PC-3 (cell line): ENCODE measurements at regions not wholly inside any gene's neighbourhood (a gene's known extent, or its start where the extent isn't known, plus 50 kb on each side); places are given as distances from the start of the nearest gene placed in this dataset.

Source experiments
- ATAC-seq: fragments of 200-7000 bp; cut with Tn5 transposase; 2 replicates; pipeline ENCODE4 v1.9.1; 2020; ENCODE audit warnings: mild to moderate bottlenecking, moderate library complexity
- BruUV-seq: library from RNA; stranded (reverse); fragments of 400-500 nt; replicated peaks from 2 replicates; lab custom pipeline; 2021; lab: Mats Ljungman, UMichigan
- CTCF ChIA-PET: fragments of 300-600 bp; sonication (Branson Sonifier 250); formaldehyde crosslinking; loops from one replicate; lab custom pipeline; 2022; ENCODE audit warnings: antibody characterized with exemption; lab: Charles Lee
- POLR2A ChIA-PET: fragments of 300-600 bp; sonication (Branson Sonifier 250); formaldehyde crosslinking; loops from one replicate; lab custom pipeline; 2022; ENCODE audit warnings: antibody characterized with exemption; ENCODE audit not compliant: unreplicated experiment; lab: Charles Lee
- DNase-seq: peaks from one replicate; pipeline ENCODE4 v3.0.0-alpha.2; 2015
- H2AFZ ChIP-seq: fragments of 300-600 bp; sonication (generic); 2 replicates; pipeline ENCODE4 v1.6.0; 2016; ENCODE audit warnings: antibody characterized with exemption, low read length
- H3F3A ChIP-seq: fragments of 300-600 bp; sonication (generic); one replicate; pipeline ENCODE4 v1.6.0; 2017; ENCODE audit warnings: antibody characterized with exemption, low read length, control low read depth, mild to moderate bottlenecking; ENCODE audit not compliant: unreplicated experiment
- H3K27ac ChIP-seq: fragments of 300-600 bp; sonication (generic); 2 replicates; pipeline ENCODE4 v1.5.1; 2016; ENCODE audit warnings: mild to moderate bottlenecking, low read length
- H3K27me3 ChIP-seq: fragments of 300-600 bp; sonication (generic); 2 replicates; pipeline ENCODE4 v1.6.1; 2016; ENCODE audit warnings: low read length, mixed read lengths
- H3K36me3 ChIP-seq: fragments of 300-600 bp; sonication (generic); 2 replicates; pipeline ENCODE4 v1.6.1; 2016; ENCODE audit warnings: low read depth, mixed run types, low read length, mixed read lengths
- H3K4me1 ChIP-seq: fragments of 300-600 bp; sonication (generic); 2 replicates; pipeline ENCODE4 v1.5.1; 2016; ENCODE audit warnings: low read length; ENCODE audit not compliant: insufficient read depth
- H3K4me2 ChIP-seq: fragments of 300-600 bp; sonication (generic); 2 replicates; pipeline ENCODE4 v1.6.0; 2016; ENCODE audit warnings: low read length
- H3K4me3 ChIP-seq: fragments of 300-600 bp; sonication (generic); 2 replicates; pipeline ENCODE4 v1.5.1; 2016; ENCODE audit warnings: mild to moderate bottlenecking, low read length, mixed read lengths
- H3K79me2 ChIP-seq: fragments of 300-600 bp; sonication (generic); 2 replicates; pipeline ENCODE4 v1.6.1; 2017; ENCODE audit warnings: low read length, mixed read lengths
- H3K9ac ChIP-seq: fragments of 300-600 bp; sonication (generic); 2 replicates; pipeline ENCODE4 v1.6.0; 2016; ENCODE audit warnings: mild to moderate bottlenecking, low read length
- H3K9me2 ChIP-seq: fragments of 300-600 bp; sonication (generic); replicated peaks from 2 replicates; pipeline ENCODE4 v1.6.1; 2016; ENCODE audit warnings: mixed run types, low read length, mixed read lengths
- H3K9me3 ChIP-seq: fragments of 300-600 bp; sonication (generic); 2 replicates; pipeline ENCODE4 v1.6.1; 2016; ENCODE audit warnings: low read length, mixed read lengths
- H4K20me1 ChIP-seq: fragments of 300-600 bp; sonication (generic); 2 replicates; pipeline ENCODE4 v1.6.1; 2016; ENCODE audit warnings: low read length, mixed read lengths
- CTCF ChIP-seq: fragments of 300-600 bp; sonication (generic); conservative IDR thresholded peaks from 2 replicates; pipeline ENCODE4 v1.5.1; 2017; ENCODE audit warnings: antibody characterized with exemption, low read depth, mild to moderate bottlenecking, low read length
- EZH2 ChIP-seq: fragments of 300-600 bp; sonication (generic); IDR thresholded peaks from one replicate; pipeline ENCODE4 v1.6.1; 2017; ENCODE audit warnings: antibody characterized with exemption, mild to moderate bottlenecking, low read length; ENCODE audit not compliant: unreplicated experiment
- EZH2phosphoT487 ChIP-seq: fragments of 300-600 bp; sonication (generic); IDR thresholded peaks from 2 replicates; pipeline ENCODE4 v1.6.1; 2018; ENCODE audit warnings: mild to moderate bottlenecking, antibody characterized with exemption, low read length, borderline replicate concordance
- intact Hi-C: fragments of 100-400 bp; cut with micrococcal nuclease; formaldehyde crosslinking; loops from 2 replicates; pipeline ENCODE4 v1.9.0; 2023

- Histone ChIP-seq H3K9me2 (no peaks in the 10 kb centered on the region), H3K27me3 (peaks cover 3% of the 10 kb centered on the region), H3K4me2 (no peak overlapping the region), H3K4me3 (no peak overlapping the region), H3K27ac (no peak overlapping the region), H3K4me1 (no peaks in the 10 kb centered on the region), H3K9me3 (no peaks in the 10 kb centered on the region), H2AFZ (no peak overlapping the region), H3K79me2 (no peaks in the 10 kb centered on the region), H3K9ac (no peak overlapping the region), H3F3A (no peaks in the 10 kb centered on the region), H4K20me1 (no peaks in the 10 kb centered on the region), H3K36me3 (no peaks in the 10 kb centered on the region)
- ATAC-seq = no peak
- POLR2A ChIA-PET = no interaction called here
- no peak for TF ChIP-seq EZH2
- no peak for TF ChIP-seq EZH2phosphoT487
- TF ChIP-seq CTCF = no peak
- intact Hi-C loops = no loop called here
- no TSS peak for BruUV-seq
- DNase-seq = no peak
- CTCF ChIA-PET = no interaction called here
Observed at GRCh38 chr3:152717252-152717651, 117.7 kb upstream of the P2RY1 start.

- Histone ChIP-seq H3K9me3 (no peaks in the 10 kb centered on the region), H3K4me2 (no peak overlapping the region), H3K4me3 (no peak overlapping the region), H3K9me2 (no peaks in the 10 kb centered on the region), H2AFZ (no peak overlapping the region), H3K27ac (no peak overlapping the region), H4K20me1 (no peaks in the 10 kb centered on the region), H3F3A (no peaks in the 10 kb centered on the region), H3K9ac (no peak overlapping the region), H3K27me3 (peaks cover 16% of the 10 kb centered on the region), H3K4me1 (no peaks in the 10 kb centered on the region), H3K36me3 (no peaks in the 10 kb centered on the region), H3K79me2 (no peaks in the 10 kb centered on the region)
- DNase-seq = no peak
- TF ChIP-seq EZH2 (no peak), CTCF (no peak), EZH2phosphoT487 (no peak)
- CTCF ChIA-PET = no interaction called here
- no peak for ATAC-seq
- intact Hi-C loops = no loop called here
- POLR2A ChIA-PET = no interaction called here
- no TSS peak for BruUV-seq
Observed at GRCh38 chr3:152718810-152719209, 116.1 kb upstream of the P2RY1 start.

GRCh38 chr3:152719264-152719663 is 115.7 kb upstream of the P2RY1 start:
- H3K79me2 ChIP-seq = no peaks in the 10 kb centered on the region
- DNase-seq (peak; percentile 60), ATAC-seq (no peak)
- no TSS peak for BruUV-seq
- no peak overlapping the region for H3K4me3 ChIP-seq
- TF ChIP-seq CTCF = no peak
- no peak for TF ChIP-seq EZH2
- TF ChIP-seq EZH2phosphoT487 = no peak
- CTCF ChIA-PET = no interaction called here
- H3K4me1 ChIP-seq = no peaks in the 10 kb centered on the region
- no peaks in the 10 kb centered on the region for H4K20me1 ChIP-seq
- no peak overlapping the region for H3K9ac ChIP-seq
- no peak overlapping the region for H3K27ac ChIP-seq
- H3K27me3 ChIP-seq = peaks cover 20% of the 10 kb centered on the region
- intact Hi-C loops = no loop called here
- H3K36me3 ChIP-seq = no peaks in the 10 kb centered on the region
- no peak overlapping the region for H2AFZ ChIP-seq
- no peaks in the 10 kb centered on the region for H3K9me2 ChIP-seq
- POLR2A ChIA-PET = no interaction called here
- H3K4me2 ChIP-seq = no peak overlapping the region
- no peaks in the 10 kb centered on the region for H3F3A ChIP-seq
- no peaks in the 10 kb centered on the region for H3K9me3 ChIP-seq
